IMR-90 (cell line): ENCODE measurements at regions not wholly inside any gene's neighbourhood (a gene's known extent, or its start where the extent isn't known, plus 50 kb on each side); places are given as distances from the start of the nearest gene placed in this dataset.

Experiments
- ATAC-seq: fragments of 200-7000 bp; cut with Tn5 transposase; 2 replicates; pipeline ENCODE4 v1.9.1; 2020; ENCODE audit warnings: low read depth, mild to moderate bottlenecking, moderate library complexity
- BruUV-seq: library from RNA; stranded (reverse); fragments of 400-500 nt; replicated peaks from 2 replicates; lab custom pipeline; 2021; lab: Mats Ljungman, UMichigan
- CTCF ChIA-PET: fragments of 300-600 bp; formaldehyde crosslinking; extraction: SDS; loops from one replicate; lab custom pipeline; 2021; ENCODE audit warnings: antibody characterized with exemption; lab: Yijun Ruan, JAX
- POLR2A ChIA-PET: fragments of 300-600 bp; sonication (Branson Sonifier 250); formaldehyde crosslinking; loops from one replicate; lab custom pipeline; 2022; ENCODE audit warnings: antibody characterized with exemption; ENCODE audit not compliant: unreplicated experiment; lab: Charles Lee
- DNase-seq: peaks from one replicate; pipeline ENCODE4 v3.0.0; 2013
- H2AFZ ChIP-seq: replicated peaks from 2 replicates; pipeline ENCODE3; 2013; ENCODE audit warnings: low read length, mild to moderate bottlenecking; ENCODE audit not compliant: poor library complexity
- H2AK5ac ChIP-seq: 2 replicates; pipeline ENCODE4 v1.6.1; 2013; ENCODE audit warnings: low read depth, low read length, inconsistent platforms
- H2AK9ac ChIP-seq: replicated peaks from 2 replicates; pipeline ENCODE3; 2013; ENCODE audit warnings: mild to moderate bottlenecking, low read depth, low read length, moderate library complexity; ENCODE audit not compliant: poor library complexity
- H2BK120ac ChIP-seq: 2 replicates; pipeline ENCODE4 v1.6.1; 2013; ENCODE audit warnings: low read depth, low read length, inconsistent platforms
- H2BK15ac ChIP-seq: 3 replicates; pipeline ENCODE4 v1.6.1; 2013; ENCODE audit warnings: low read depth, low read length, inconsistent platforms
- H2BK20ac ChIP-seq: 2 replicates; pipeline ENCODE4 v1.6.1; 2013; ENCODE audit warnings: low read depth, mild to moderate bottlenecking, inconsistent platforms, low read length, moderate library complexity
- H2BK5ac ChIP-seq: 2 replicates; pipeline ENCODE4 v1.6.1; 2013; ENCODE audit warnings: mild to moderate bottlenecking, low read depth, low read length, inconsistent platforms; ENCODE audit not compliant: poor library complexity, severe bottlenecking
- H3K14ac ChIP-seq: replicated peaks from 2 replicates; pipeline ENCODE4 v1.6.1; 2013; ENCODE audit warnings: low read depth, low read length, inconsistent platforms
- H3K18ac ChIP-seq: 2 replicates; pipeline ENCODE4 v1.6.1; 2013; ENCODE audit warnings: low read depth, low read length, control low read depth
- H3K23ac ChIP-seq: 2 replicates; pipeline ENCODE4 v1.6.1; 2013; ENCODE audit warnings: low read depth, low read length, inconsistent platforms
- H3K27ac ChIP-seq: 2 replicates; pipeline ENCODE4 v1.5.1; 2013; ENCODE audit warnings: mild to moderate bottlenecking, control low read depth, low read length; ENCODE audit not compliant: insufficient read depth
- H3K27me3 ChIP-seq: 2 replicates; pipeline ENCODE4 v1.6.1; 2013; ENCODE audit warnings: low read length; ENCODE audit not compliant: control insufficient read depth, insufficient read depth
- H3K36me3 ChIP-seq: 2 replicates; pipeline ENCODE4 v1.6.1; 2013; ENCODE audit warnings: low read length, mixed read lengths; ENCODE audit not compliant: control insufficient read depth, insufficient read depth
- H3K4ac ChIP-seq: 2 replicates; pipeline ENCODE4 v1.6.1; 2013; ENCODE audit warnings: low read depth, low read length, inconsistent platforms
- H3K4me1 ChIP-seq: 2 replicates; pipeline ENCODE4 v1.6.1; 2013; ENCODE audit warnings: low read length, mixed read lengths; ENCODE audit not compliant: control insufficient read depth, insufficient read depth
- H3K4me2 ChIP-seq: 2 replicates; pipeline ENCODE4 v1.6.1; 2013; ENCODE audit warnings: low read depth, mild to moderate bottlenecking, control low read depth, low read length, moderate library complexity
- H3K4me3 ChIP-seq: 2 replicates; pipeline ENCODE4 v1.5.1; 2013; ENCODE audit warnings: low read depth, mild to moderate bottlenecking, control low read depth, low read length, moderate library complexity; ENCODE audit not compliant: insufficient read depth
- H3K56ac ChIP-seq: 2 replicates; pipeline ENCODE4 v1.6.1; 2013; ENCODE audit warnings: low read length, inconsistent platforms; ENCODE audit not compliant: insufficient read depth; ENCODE audit errors: extremely low read depth
- H3K79me1 ChIP-seq, 2 experiments: 2 replicates each; pipeline ENCODE4 v1.6.1; 2013; ENCODE audit warnings: low read length in 2 of 2, inconsistent platforms in 1 of 2, low read depth in 1 of 2
- H3K9ac ChIP-seq: 2 replicates; pipeline ENCODE4 v1.6.1; 2013; ENCODE audit warnings: low read depth, low read length, control low read depth
- H3K9me1 ChIP-seq: 2 replicates; pipeline ENCODE4 v1.6.1; 2013; ENCODE audit warnings: low read length, inconsistent platforms; ENCODE audit not compliant: insufficient read depth
- H3K9me3 ChIP-seq: 2 replicates; pipeline ENCODE4 v1.6.1; 2013; ENCODE audit warnings: low read length; ENCODE audit not compliant: control insufficient read depth, insufficient read depth
- H4K20me1 ChIP-seq: 2 replicates; pipeline ENCODE4 v1.6.1; 2013; ENCODE audit warnings: low read length, inconsistent platforms; ENCODE audit not compliant: insufficient read depth
- H4K5ac ChIP-seq: 2 replicates; pipeline ENCODE4 v1.6.1; 2013; ENCODE audit warnings: mild to moderate bottlenecking, low read depth, low read length, control low read depth
- H4K8ac ChIP-seq, 2 experiments: 2 replicates each; pipeline ENCODE4 v1.6.1; 2013; ENCODE audit warnings: low read depth in 2 of 2, low read length in 2 of 2, control low read depth in 1 of 2, inconsistent platforms in 1 of 2
- H4K91ac ChIP-seq: 2 replicates; pipeline ENCODE4 v1.6.1; 2013; ENCODE audit warnings: low read depth, low read length, inconsistent platforms; ENCODE audit not compliant: insufficient read depth
- BHLHE40 ChIP-seq: fragments of 150-350 bp; IDR thresholded peaks from 2 replicates; pipeline ENCODE4 v1.6.1; 2016; ENCODE audit warnings: mild to moderate bottlenecking, low read depth, low read length
- CEBPB ChIP-seq: IDR thresholded peaks from 2 replicates; pipeline ENCODE4 v1.6.1; 2012; ENCODE audit warnings: low read depth, low read length, improper control_type of control experiment
- CHD1 ChIP-seq: IDR thresholded peaks from 2 replicates; pipeline ENCODE4 v1.6.1; 2012; ENCODE audit warnings: low read depth, low read length, improper control_type of control experiment
- CTCF ChIP-seq: conservative IDR thresholded peaks from 2 replicates; pipeline ENCODE4 v1.5.1; 2012; ENCODE audit warnings: mild to moderate bottlenecking, low read depth, low read length, improper control_type of control experiment
- FOS ChIP-seq: fragments of 150-350 bp; IDR thresholded peaks from 2 replicates; pipeline ENCODE4 v1.6.1; 2016; ENCODE audit warnings: low read depth, low read length
- MAFK ChIP-seq: IDR thresholded peaks from 2 replicates; pipeline ENCODE4 v1.6.1; 2012; ENCODE audit warnings: low read depth, low read length, improper control_type of control experiment
- MAZ ChIP-seq: IDR thresholded peaks from 2 replicates; pipeline ENCODE4 v1.6.1; 2012; ENCODE audit warnings: low read depth, mild to moderate bottlenecking, low read length, improper control_type of control experiment, moderate library complexity, borderline replicate concordance
- MXI1 ChIP-seq: IDR thresholded peaks from 2 replicates; pipeline ENCODE4 v1.6.1; 2012; ENCODE audit warnings: low read depth, mild to moderate bottlenecking, low read length, moderate library complexity, borderline replicate concordance
- NFE2L2 ChIP-seq: fragments of 150-350 bp; IDR thresholded peaks from 2 replicates; pipeline ENCODE4 v1.6.1; 2016; ENCODE audit warnings: low read depth, mild to moderate bottlenecking, low read length
- RAD21 ChIP-seq: IDR thresholded peaks from 2 replicates; pipeline ENCODE4 v1.6.1; 2012; ENCODE audit warnings: low read length, improper control_type of control experiment
- RCOR1 ChIP-seq: IDR thresholded peaks from 2 replicates; pipeline ENCODE4 v1.6.1; 2012; ENCODE audit warnings: mild to moderate bottlenecking, low read length, improper control_type of control experiment; ENCODE audit not compliant: insufficient replicate concordance
- RFX5 ChIP-seq: IDR thresholded peaks from 2 replicates; pipeline ENCODE4 v1.8.0; 2012; ENCODE audit warnings: low read depth, mild to moderate bottlenecking, low read length, moderate library complexity
- SMC3 ChIP-seq: fragments of 150-350 bp; IDR thresholded peaks from 2 replicates; pipeline ENCODE4 v1.6.1; 2016; ENCODE audit warnings: low read depth, mild to moderate bottlenecking, antibody characterized with exemption, low read length, moderate library complexity
- WGBS, 2 experiments: methylation state at CpG; one replicate each; pipeline versions ENCODE4 v1.1.5 to v1.1.7; 2013; ENCODE audit warnings: missing lambda C conversion rate in 2 of 2; ENCODE audit not compliant: insufficient read length in 1 of 2; ENCODE audit errors: extremely low coverage in 2 of 2; 5-methylcytosine and 5-hydroxymethylcytosine counted together
- dilution Hi-C: fragments of 300-500 bp; cut with HindIII; formaldehyde crosslinking; loops from one replicate; pipeline ENCODE4 v1.14.3; 2018; ENCODE audit warnings: low sequenced_read_pairs; ENCODE audit not compliant: unreplicated experiment
- in situ Hi-C: fragments of 300-500 bp; cut with MboI; formaldehyde crosslinking; loops from 3 replicates; pipeline ENCODE4 v1.14.3; 2019; ENCODE audit warnings: low sequenced_read_pairs, inconsistent platforms, mixed read lengths
- intact Hi-C: fragments of 100-400 bp; cut with micrococcal nuclease; formaldehyde crosslinking; loops from 2 replicates; pipeline ENCODE4 v1.10.0; 2022
- TF ChIP-seq, protein P1 (sequence below): fragments of 150-350 bp; IDR thresholded peaks from 2 replicates; pipeline ENCODE4 v1.6.1; 2017; ENCODE audit warnings: mild to moderate bottlenecking, antibody characterized with exemption, low read length, low read depth

DNA sequence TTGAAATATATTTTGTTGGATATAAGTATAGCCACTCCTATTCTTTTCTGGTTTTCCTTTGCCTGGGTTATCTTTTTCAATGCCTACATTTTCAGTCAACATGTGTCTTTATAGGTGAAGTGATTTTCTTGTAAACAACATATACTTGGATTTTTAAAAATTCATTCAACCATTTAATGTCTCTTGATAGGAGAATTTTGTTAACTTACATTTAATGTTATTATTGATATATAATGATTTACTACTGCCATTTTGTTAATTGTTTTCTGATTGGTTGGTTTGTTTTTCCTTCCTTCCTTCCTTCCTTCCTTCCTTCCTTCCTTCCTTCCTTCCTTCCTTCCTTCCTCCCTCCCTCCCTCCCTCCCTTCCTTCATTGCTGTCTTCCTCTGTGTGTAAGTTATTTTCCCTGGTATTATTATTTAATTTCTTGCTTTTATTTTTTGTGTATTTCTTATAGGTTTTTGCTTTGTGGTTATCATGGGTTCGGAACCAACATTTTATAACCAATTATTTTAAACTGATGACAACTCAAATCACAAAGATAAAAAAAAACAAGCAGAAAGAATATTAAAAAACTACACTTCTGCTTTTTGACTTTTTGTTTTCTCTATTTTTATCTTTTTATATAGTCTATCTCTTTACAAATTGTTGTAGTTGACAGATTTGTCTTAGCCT, 330.1 kb upstream of the GRID2 start:
- Histone ChIP-seq H3K36me3 (no peaks in the 10 kb centered on the region), H4K20me1 (no peaks in the 10 kb centered on the region), H2BK5ac (no peak overlapping the region), H3K4me2 (no peak overlapping the region), H3K9me1 (no peaks in the 10 kb centered on the region), H4K5ac (no peak overlapping the region), H2AK5ac (no peak overlapping the region), H3K14ac (no peak overlapping the region), H3K9ac (no peak overlapping the region), H3K27me3 (no peaks in the 10 kb centered on the region), H3K27ac (no peak overlapping the region), H2BK120ac (no peak overlapping the region), H4K8ac (no peak overlapping the region), H3K9me3 (no peaks in the 10 kb centered on the region), H3K56ac (no peak overlapping the region), H3K18ac (no peak overlapping the region), H3K4me1 (no peaks in the 10 kb centered on the region), H3K79me1 (no peaks in the 10 kb centered on the region), H2AK9ac (no peak overlapping the region), H2BK15ac (no peak overlapping the region), H3K4me3 (no peak overlapping the region), H2BK20ac (no peak overlapping the region), H3K23ac (no peak overlapping the region), H4K91ac (no peak overlapping the region), H2AFZ (no peak overlapping the region), H3K4ac (no peak overlapping the region)
- in situ Hi-C loops, result no loop called here
- TF ChIP-seq MAZ, result no peak
- TF ChIP-seq RFX5, result no peak
- TF ChIP-seq MAFK, result no peak
- TF ChIP-seq FOS, result no peak
- TF ChIP-seq, protein P1, sequence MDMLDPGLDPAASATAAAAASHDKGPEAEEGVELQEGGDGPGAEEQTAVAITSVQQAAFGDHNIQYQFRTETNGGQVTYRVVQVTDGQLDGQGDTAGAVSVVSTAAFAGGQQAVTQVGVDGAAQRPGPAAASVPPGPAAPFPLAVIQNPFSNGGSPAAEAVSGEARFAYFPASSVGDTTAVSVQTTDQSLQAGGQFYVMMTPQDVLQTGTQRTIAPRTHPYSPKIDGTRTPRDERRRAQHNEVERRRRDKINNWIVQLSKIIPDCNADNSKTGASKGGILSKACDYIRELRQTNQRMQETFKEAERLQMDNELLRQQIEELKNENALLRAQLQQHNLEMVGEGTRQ, result no peak
- TF ChIP-seq CTCF, result no peak
- no peak for TF ChIP-seq BHLHE40
- TF ChIP-seq CHD1, result no peak
- TF ChIP-seq MXI1, result no peak
- no peak for TF ChIP-seq RAD21
- no peak for TF ChIP-seq RCOR1
- TF ChIP-seq NFE2L2, result no peak
- no peak for TF ChIP-seq SMC3
- no peak for TF ChIP-seq CEBPB
- intact Hi-C loops, result no loop called here
- dilution Hi-C loops, result no loop called here
- DNase-seq (no peak), ATAC-seq (no peak)
- ChIA-PET CTCF (no interaction called here), POLR2A (no interaction called here)
- no CpG with 5 or more reads among the region's 1 CpG for WGBS, 2 experiments
- no TSS peak for BruUV-seq
